HPDE6-E6E7 (cell line): ENCODE measurements at regions not wholly inside any gene's neighbourhood (a gene's known extent, or its start where the extent isn't known, plus 50 kb on each side); places are given as distances from the start of the nearest gene placed in this dataset.

Source experiments
- DNase-seq: peaks from one replicate; pipeline ENCODE4 v3.0.0; 2011; ENCODE audit warnings: missing footprints; ENCODE audit errors: extremely low spot score

- DNase-seq, result no peak
Measured at GRCh38 chr22:47694536-47695130, 932.2 kb downstream of the TBC1D22A start.

DNA sequence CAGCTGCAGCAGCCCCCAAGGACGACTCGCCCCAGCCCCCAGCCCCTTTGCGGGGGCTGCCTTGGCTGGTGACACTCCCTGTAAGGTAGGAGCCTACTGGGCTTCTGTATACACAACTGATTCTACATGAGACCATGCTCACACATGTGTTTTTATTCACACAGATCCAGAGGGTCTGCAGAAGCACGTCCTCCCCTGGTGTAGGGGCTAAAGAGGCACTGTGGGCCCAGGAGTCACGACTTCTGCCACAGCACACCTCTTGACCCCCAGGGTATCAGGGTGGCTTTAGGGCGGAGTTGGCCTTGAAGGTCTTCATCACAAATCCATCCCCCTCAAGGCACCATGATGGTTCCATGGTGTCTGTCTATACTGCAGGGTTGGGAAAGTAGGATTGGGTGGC is 931.2 kb downstream of the TBC1D22A start:
- DNase-seq, result no peak

GRCh38 chr22:47692811-47693210 is 930.4 kb downstream of the TBC1D22A start:
- DNase-seq, result no peak

DNA sequence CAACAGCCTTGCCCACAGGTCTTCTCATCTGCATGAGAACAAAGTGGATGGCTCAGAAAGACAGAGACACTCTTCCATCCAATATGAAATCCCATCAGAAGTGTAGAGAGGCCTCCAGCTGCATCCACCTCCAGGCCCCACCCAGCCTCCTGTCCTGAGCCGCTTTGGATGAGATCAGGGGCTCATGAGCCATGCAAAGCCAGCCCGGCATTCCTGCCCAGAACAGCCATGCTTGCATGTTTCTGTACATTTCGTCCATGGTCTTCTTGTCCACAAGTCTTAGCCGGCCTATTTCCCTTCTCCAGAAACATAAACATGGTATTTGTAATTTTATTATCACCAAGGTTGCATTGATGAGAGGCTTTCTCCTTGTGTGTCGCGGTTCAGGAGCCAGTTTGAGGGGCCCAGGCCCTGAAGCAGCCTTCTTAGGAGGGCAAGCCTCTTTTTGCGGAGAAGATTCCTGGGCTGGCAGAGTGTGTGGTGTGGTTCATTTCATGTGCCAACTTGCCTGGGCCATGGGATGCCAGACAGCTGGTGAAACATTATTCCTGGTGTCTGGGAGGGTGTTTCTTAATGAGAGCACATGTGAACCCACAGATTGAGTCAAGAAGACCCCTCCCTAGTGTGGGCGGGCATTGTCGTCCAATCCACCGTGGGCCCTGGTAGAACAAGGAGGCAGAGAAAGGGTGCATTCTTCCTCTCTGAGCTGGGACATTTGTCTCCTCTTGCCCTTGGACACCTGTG is 928.9 kb downstream of the TBC1D22A start:
- DNase-seq, result no peak

GRCh38 chr22:47690586-47690985 is 928.1 kb downstream of the TBC1D22A start:
- DNase-seq, result no peak

DNA sequence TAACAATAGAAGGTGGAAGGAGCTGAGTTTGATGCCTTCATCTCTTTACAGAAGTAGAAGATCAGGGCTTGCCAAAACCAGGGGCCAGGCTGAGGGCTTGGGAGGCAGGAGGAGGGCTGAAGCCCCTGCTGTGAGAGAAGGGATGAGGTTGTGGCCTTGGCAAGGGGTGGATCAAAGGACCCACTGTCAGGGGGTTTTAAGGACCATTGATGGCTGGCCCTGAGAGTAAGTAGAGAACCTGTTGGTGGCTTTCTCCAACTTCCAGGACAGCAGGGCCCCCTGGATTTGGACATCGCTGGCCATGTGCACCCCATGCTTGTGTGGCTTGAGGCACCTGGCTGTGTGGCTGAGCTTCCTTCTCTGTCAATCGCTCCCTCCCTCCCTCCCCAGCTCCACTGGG is 927.7 kb downstream of the TBC1D22A start:
- DNase-seq, result no peak

DNA sequence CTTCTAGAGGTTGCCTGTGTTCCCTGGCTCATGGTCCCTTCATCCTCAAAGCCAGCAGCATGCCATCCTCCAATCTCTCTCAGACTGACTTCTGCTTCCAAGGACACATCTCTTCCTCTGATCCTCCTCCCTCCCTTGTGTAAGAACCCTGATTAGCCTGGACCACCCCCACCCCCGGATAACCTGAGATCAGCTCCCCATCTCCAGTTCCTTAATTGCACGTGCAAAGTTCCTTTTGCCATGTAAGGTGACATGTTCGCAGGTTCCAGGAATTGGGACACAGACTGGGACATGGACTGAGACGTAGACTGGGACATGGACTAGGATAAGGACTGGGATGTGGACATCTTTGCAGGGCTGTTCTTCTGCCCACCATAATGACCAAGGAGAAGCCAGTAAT is 925.3 kb downstream of the TBC1D22A start:
- DNase-seq, result no peak

GRCh38 chr22:47687346-47687655 is 924.9 kb downstream of the TBC1D22A start:
- no peak for DNase-seq

- DNase-seq, result no peak
Measured at GRCh38 chr22:47686594-47687345, 924.3 kb downstream of the TBC1D22A start.

DNA sequence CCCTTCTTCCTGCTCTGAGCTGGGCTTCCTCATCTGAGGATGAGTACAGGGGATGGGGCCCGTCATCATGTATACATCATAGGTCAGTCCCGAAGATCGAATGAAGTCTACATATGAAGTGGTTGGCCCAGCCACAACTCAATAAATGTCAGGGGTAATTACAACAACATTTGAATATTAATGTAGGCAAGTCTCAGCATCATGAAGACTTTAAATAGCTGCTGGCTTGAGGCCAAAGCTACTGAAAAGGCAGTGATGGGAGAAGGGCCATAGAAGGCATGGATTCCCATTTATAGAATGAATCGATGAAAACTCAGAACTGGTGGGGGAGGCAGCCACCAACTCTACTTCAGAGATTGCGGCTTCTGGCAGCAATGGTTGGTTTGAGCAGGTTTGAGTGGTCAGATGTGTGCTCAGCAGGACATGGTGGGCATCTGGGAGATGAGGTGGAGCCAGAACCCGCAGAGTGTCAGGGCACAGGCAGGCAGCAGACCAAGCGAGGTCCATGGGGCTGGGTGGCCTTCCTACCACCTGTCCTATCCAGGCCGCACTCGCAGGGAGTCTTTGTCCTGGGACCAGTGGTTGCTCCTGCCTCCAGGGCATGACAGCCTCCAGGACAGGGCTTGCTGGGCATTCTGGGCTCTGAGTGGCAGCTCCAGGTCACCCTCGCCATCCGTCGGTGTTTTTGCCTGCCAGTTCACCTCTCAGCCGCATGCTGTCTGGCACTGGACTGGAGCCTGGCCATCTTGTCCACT is 919.1 kb downstream of the TBC1D22A start:
- DNase-seq, result no peak

GRCh38 chr22:47678636-47679287 is 916.3 kb downstream of the TBC1D22A start:
- DNase-seq, result no peak

GRCh38 chr22:47678048-47678447 is 915.6 kb downstream of the TBC1D22A start:
- no peak for DNase-seq

GRCh38 chr22:47676685-47677084 is 914.2 kb downstream of the TBC1D22A start:
- DNase-seq, result no peak

DNA sequence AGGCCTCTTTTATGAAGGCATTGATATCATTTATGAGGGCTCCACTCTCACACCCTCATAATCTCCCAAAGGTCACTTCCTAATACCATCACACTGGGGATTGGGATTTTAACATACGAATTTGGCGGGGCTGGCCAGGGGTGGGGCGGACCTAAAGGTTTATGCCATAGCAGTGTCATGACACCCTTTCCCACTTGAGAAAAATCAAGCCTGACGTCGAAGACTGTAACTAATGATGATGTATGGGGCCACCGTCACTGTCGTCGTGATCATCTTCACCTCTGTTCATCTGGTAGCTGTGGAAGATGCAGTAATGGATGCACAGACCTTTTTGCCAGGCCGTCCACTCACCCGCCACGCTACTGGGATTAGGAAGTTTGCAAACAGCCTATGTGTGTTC is 912.1 kb downstream of the TBC1D22A start:
- no peak for DNase-seq

GRCh38 chr22:47673557-47673956 is 911.1 kb downstream of the TBC1D22A start:
- DNase-seq, result no peak

DNA sequence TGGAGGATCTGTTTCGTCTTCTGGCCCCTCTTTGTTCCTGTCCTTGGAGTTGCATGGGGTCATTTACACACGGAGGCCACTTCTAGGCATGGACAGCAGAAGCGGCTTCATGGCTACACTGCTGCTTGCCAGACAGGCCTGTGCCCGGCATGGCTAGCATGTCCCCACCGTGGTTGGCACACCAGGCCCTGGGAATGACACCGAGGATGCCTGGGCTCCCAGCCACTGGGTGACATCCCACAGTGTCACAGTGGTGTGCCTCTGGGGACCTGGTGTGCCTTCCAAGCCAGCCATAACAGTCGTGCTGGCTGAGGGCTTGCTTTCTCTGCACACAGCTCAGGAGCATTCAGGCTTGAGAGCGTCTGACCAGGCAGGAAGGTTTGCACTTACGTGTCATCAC is 910.1 kb downstream of the TBC1D22A start:
- no peak for DNase-seq

- no peak for DNase-seq
Measured at GRCh38 chr22:47665151-47665550, 902.7 kb downstream of the TBC1D22A start.

DNA sequence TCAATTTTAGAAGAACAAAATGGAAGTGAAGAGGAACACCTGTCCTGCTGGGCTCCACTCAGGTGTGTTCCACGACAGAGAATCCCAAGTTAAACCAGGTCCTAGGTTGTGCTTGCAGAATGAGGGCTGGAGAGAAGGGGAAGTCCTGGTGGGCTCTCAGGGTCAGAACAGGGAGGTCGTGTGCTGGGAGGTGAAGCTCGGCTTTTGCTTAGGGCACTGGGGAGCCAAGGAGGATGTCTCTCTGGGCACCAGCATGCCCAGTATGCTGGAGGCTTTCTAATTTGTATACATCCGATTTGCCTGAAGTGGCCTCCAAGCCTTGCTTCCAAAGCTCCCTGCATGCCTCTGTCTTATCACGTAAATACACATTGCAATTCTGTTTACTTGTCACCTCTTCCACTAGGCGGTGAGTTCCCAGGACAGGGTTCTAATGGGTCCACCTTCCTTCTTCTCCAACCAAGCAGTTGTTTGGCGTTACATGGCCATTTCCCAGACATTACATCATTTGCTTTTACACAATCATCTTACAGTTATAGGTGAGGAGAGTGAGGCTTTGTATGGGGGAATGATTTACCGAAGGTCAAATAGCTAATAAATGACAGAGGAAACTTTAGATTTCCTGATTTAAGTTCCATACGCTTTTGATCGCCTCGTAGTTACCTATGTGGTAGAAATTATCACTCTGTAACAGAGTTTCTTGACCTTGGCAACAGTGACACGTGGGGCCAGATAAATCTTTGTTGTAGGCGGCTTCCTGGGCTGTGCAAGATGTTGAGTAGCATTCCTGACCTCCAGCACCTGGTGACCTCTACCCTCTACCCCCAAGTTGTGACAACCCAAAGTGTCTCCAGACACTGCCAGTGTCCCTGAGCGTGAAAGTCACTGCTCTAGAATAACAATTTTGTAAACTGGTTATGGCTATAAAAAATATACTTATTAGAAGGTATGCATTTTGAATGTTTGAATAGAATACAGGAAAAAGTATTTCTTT is 901.5 kb downstream of the TBC1D22A start:
- DNase-seq, result no peak

GRCh38 chr22:47659467-47660223 is 897.2 kb downstream of the TBC1D22A start:
- DNase-seq, result no peak

DNA sequence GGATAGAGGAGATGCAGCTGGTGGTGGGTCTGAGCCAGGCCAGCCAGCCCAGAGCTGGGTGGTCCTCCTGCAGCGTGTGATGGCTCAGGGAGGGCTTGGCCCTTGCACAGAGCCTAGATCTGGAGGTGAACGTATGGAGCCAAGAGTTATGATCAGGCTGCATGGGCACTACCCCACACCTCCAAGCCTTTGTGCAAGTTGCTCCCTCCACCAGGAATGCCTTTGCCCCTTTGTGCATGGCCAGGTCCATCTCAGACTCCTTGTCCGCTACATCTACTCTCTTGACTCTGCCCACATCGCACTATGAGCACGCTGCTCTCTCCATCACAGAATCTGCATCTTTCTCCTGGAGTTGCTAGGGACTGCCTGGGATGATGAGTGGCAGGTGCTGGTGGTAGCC is 895.7 kb downstream of the TBC1D22A start:
- no peak for DNase-seq
